Fibroblast of skin of left quadriceps (primary cell): ENCODE measurements at regions not wholly inside any gene's neighbourhood (a gene's known extent, or its start where the extent isn't known, plus 50 kb on each side); places are given as distances from the start of the nearest gene placed in this dataset.

Experiments used
- DNase-seq, 2 experiments: peaks; one replicate each; pipeline ENCODE4 v3.0.0-alpha.2; 2013; ENCODE audit warnings: low read depth in 2 of 2

GRCh38 chr10:43748560-43748959 lies 99.9 kb upstream of the ZNF32 start:
- DNase-seq: no peak

GRCh38 chr10:43746906-43747305 lies 98.2 kb upstream of the ZNF32 start:
- DNase-seq: no peak

GRCh38 chr10:43739161-43739560 lies 90.5 kb upstream of the ZNF32 start:
- peak; percentile 77 to 79 for DNase-seq

GRCh38 chr10:43737003-43737402 lies 88.3 kb upstream of the ZNF32 start:
- no peak for DNase-seq

GRCh38 chr10:43735907-43736306 lies 87.2 kb upstream of the ZNF32 start:
- no peak for DNase-seq

- DNase-seq: peak; percentile 20 to 25
These were observed 86.0 kb upstream of the ZNF32 start for GRCh38 chr10:43734716-43735115.

- DNase-seq: no peak
These were observed 82.8 kb upstream of the ZNF32 start for GRCh38 chr10:43731486-43731885.

- no peak for DNase-seq
These were observed 79.7 kb upstream of the ZNF32 start for GRCh38 chr10:43728425-43728824.

- DNase-seq: no peak
These were observed 79.3 kb upstream of the ZNF32 start for GRCh38 chr10:43727935-43728334.

GRCh38 chr10:43715334-43715733 lies 66.7 kb upstream of the ZNF32 start:
- no peak for DNase-seq

GRCh38 chr10:43712821-43713584 lies 64.3 kb upstream of the ZNF32 start:
- DNase-seq: no peak

GRCh38 chr10:43710772-43711471 lies 62.2 kb upstream of the ZNF32 start:
- DNase-seq: no peak

GRCh38 chr10:43708262-43708661 lies 59.6 kb upstream of the ZNF32 start:
- DNase-seq: no peak

- DNase-seq: peak in 1 of 2 experiments; percentile 35
These were observed 59.1 kb upstream of the ZNF32 start for GRCh38 chr10:43707770-43708169.

GRCh38 chr10:43706166-43706565 lies 57.5 kb upstream of the ZNF32 start:
- DNase-seq: no peak

GRCh38 chr10:43703286-43703685 lies 54.6 kb upstream of the ZNF32 start:
- no peak for DNase-seq

GRCh38 chr10:43702936-43703281 lies 54.2 kb upstream of the ZNF32 start:
- DNase-seq: no peak

- DNase-seq: no peak
These were observed 53.7 kb upstream of the ZNF32 start for GRCh38 chr10:43702213-43702935.

- no peak for DNase-seq
These were observed 52.6 kb upstream of the ZNF32 start for GRCh38 chr10:43701295-43701694.

GRCh38 chr10:43700306-43700705 lies 51.6 kb upstream of the ZNF32 start:
- DNase-seq: peak in 1 of 2 experiments; percentile 35

GRCh38 chr10:43699516-43699915 lies 50.8 kb upstream of the ZNF32 start:
- DNase-seq: no peak
